Mesenchymal stem cell (in vitro differentiated cells and primary cell): ENCODE measurements at regions not wholly inside any gene's neighbourhood (a gene's known extent, or its start where the extent isn't known, plus 50 kb on each side); places are given as distances from the start of the nearest gene placed in this dataset.

Source experiments
- DNase-seq: peaks from one replicate; pipeline ENCODE4 v3.0.0-alpha.2; 2013
- H2AFZ ChIP-seq: one replicate; pipeline ENCODE4 v1.6.1; 2013; ENCODE audit warnings: low read depth, mild to moderate bottlenecking, control low read depth, inconsistent platforms, low read length, moderate library complexity
- H2AK5ac ChIP-seq: 2 replicates; pipeline ENCODE4 v1.6.1; 2013; ENCODE audit warnings: low read length, moderate library complexity, mild to moderate bottlenecking, inconsistent platforms; ENCODE audit not compliant: severe bottlenecking
- H2BK120ac ChIP-seq: one replicate; pipeline ENCODE4 v1.6.1; 2013; ENCODE audit warnings: low read depth, mild to moderate bottlenecking, inconsistent platforms, low read length, moderate library complexity
- H2BK12ac ChIP-seq, 2 experiments: one replicate each; pipeline ENCODE4 v1.6.1; 2013; ENCODE audit warnings: inconsistent platforms in 2 of 2, low read length in 2 of 2, mild to moderate bottlenecking in 2 of 2, moderate library complexity in 2 of 2, control low read depth in 1 of 2
- H2BK15ac ChIP-seq: one replicate; pipeline ENCODE4 v1.6.1; 2013; ENCODE audit warnings: mild to moderate bottlenecking, low read depth, inconsistent platforms; ENCODE audit not compliant: poor library complexity, severe bottlenecking
- H2BK5ac ChIP-seq: 2 replicates; pipeline ENCODE4 v1.6.1; 2013; ENCODE audit warnings: low read depth, mild to moderate bottlenecking, low read length, control low read depth, inconsistent platforms; ENCODE audit not compliant: poor library complexity, severe bottlenecking
- H3K14ac ChIP-seq, 2 experiments: one replicate each; pipeline ENCODE4 v1.6.1; 2013; ENCODE audit warnings: inconsistent platforms in 2 of 2, low read length in 2 of 2, control low read depth in 1 of 2, mild to moderate bottlenecking in 1 of 2, moderate library complexity in 1 of 2
- H3K18ac ChIP-seq, 2 experiments: one replicate each; pipeline ENCODE4 v1.6.1; 2013; ENCODE audit warnings: inconsistent platforms in 2 of 2, low read length in 2 of 2, control low read depth in 1 of 2, low read depth in 1 of 2, mild to moderate bottlenecking in 1 of 2
- H3K23ac ChIP-seq, 2 experiments: one replicate each; pipeline ENCODE4 v1.6.1; 2013; ENCODE audit warnings: inconsistent platforms in 2 of 2, low read length in 2 of 2, mild to moderate bottlenecking in 2 of 2, moderate library complexity in 2 of 2, control low read depth in 1 of 2
- H3K27ac ChIP-seq: 2 replicates; pipeline ENCODE4 v1.5.1; 2013; ENCODE audit warnings: mild to moderate bottlenecking, moderate library complexity, low read length, control low read depth, inconsistent platforms; ENCODE audit not compliant: poor library complexity, severe bottlenecking
- H3K27me3 ChIP-seq, 2 experiments: 2 replicates each; pipeline versions ENCODE4 v1.6.1 to v1.7.0; 2013; ENCODE audit warnings: low read length in 2 of 2, mild to moderate bottlenecking in 2 of 2, moderate library complexity in 2 of 2, control low read depth in 1 of 2, inconsistent platforms in 1 of 2; ENCODE audit not compliant: control insufficient read depth in 1 of 2, insufficient read depth in 1 of 2
- H3K36me3 ChIP-seq, 2 experiments: 2 replicates each; pipeline versions ENCODE4 v1.6.1 to v1.7.0; 2013; ENCODE audit warnings: low read length in 2 of 2, control low read depth in 1 of 2, inconsistent platforms in 1 of 2, low read depth in 1 of 2, mild to moderate bottlenecking in 1 of 2; ENCODE audit not compliant: insufficient read depth in 2 of 2, control insufficient read depth in 1 of 2
- H3K4ac ChIP-seq, 2 experiments: one replicate each; pipeline ENCODE4 v1.6.1; 2013; ENCODE audit warnings: inconsistent platforms in 2 of 2, low read length in 2 of 2, mild to moderate bottlenecking in 2 of 2, moderate library complexity in 2 of 2, control low read depth in 1 of 2, low read depth in 1 of 2
- H3K4me1 ChIP-seq: 2 replicates; pipeline ENCODE4 v1.6.1; 2013; ENCODE audit warnings: low read depth, low read length, control low read depth; ENCODE audit not compliant: control insufficient read depth, insufficient read depth
- H3K4me2 ChIP-seq: 2 replicates; pipeline ENCODE4 v1.6.1; 2013; ENCODE audit warnings: low read length, mild to moderate bottlenecking, inconsistent platforms; ENCODE audit not compliant: poor library complexity, severe bottlenecking
- H3K4me3 ChIP-seq, 2 experiments: 2 replicates each; pipeline versions ENCODE4 v1.5.1 to v1.7.0; 2013; ENCODE audit warnings: low read length in 2 of 2, mild to moderate bottlenecking in 2 of 2, control low read depth in 1 of 2, low read depth in 1 of 2; ENCODE audit not compliant: insufficient read depth in 1 of 2
- H3K79me1 ChIP-seq: replicated peaks from 2 replicates; pipeline ENCODE4 v1.6.1; 2013; ENCODE audit warnings: mild to moderate bottlenecking, control low read depth, low read length, inconsistent platforms; ENCODE audit not compliant: poor library complexity, severe bottlenecking
- H3K9ac ChIP-seq: 2 replicates; pipeline ENCODE4 v1.7.0; 2013; ENCODE audit warnings: mild to moderate bottlenecking, low read length, moderate library complexity
- H3K9me3 ChIP-seq: 2 replicates; pipeline ENCODE4 v1.7.0; 2013; ENCODE audit warnings: mild to moderate bottlenecking, low read length; ENCODE audit not compliant: control insufficient read depth
- H4K8ac ChIP-seq: one replicate; pipeline ENCODE4 v1.6.1; 2013; ENCODE audit warnings: inconsistent platforms, mild to moderate bottlenecking, low read length, moderate library complexity
- H4K91ac ChIP-seq: one replicate; pipeline ENCODE4 v1.6.1; 2013; ENCODE audit warnings: mild to moderate bottlenecking, low read length, inconsistent platforms
- WGBS: methylation state at CpG from one replicate; pipeline ENCODE4 v1.1.7; 2013; ENCODE audit warnings: mixed read lengths; 5-methylcytosine and 5-hydroxymethylcytosine counted together

DNA sequence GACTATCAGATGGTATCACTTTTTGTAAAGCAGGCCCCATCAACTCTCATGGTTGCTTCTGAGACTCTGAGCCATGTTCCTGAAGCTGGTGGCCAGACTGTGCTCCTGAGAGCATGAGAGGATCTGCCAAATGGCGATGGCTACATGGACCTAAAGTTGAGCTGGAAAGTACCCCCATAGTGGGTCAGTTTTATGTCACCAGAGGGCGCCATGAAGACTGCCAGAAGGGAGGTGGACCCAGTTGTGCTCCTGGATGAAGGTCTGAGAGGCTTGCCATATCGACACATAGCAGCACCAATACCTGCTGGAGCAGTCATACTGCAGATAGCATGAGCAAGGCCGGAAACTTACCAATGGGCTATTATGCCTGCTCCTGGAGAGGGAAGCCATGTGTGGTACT, 105.7 kb downstream of the SLITRK2 start:
- 72% methylated on average over 4 of the region's 4 CpGs for WGBS
- H3K36me3 ChIP-seq: no peaks in the 10 kb centered on the region
- H3K79me1 ChIP-seq: no peaks in the 10 kb centered on the region
- no peak for DNase-seq
- H2BK5ac ChIP-seq: no peak overlapping the region
- H3K4me3 ChIP-seq: no peak overlapping the region
- H4K91ac ChIP-seq: no peak overlapping the region
- no peak overlapping the region for H3K23ac ChIP-seq
- no peak overlapping the region for H3K9ac ChIP-seq
- H3K9me3 ChIP-seq: peaks cover 6% of the 10 kb centered on the region
- H2AK5ac ChIP-seq: no peak overlapping the region
- H3K14ac ChIP-seq: no peak overlapping the region
- no peak overlapping the region for H4K8ac ChIP-seq
- no peaks in the 10 kb centered on the region for H3K27me3 ChIP-seq
- H3K27ac ChIP-seq: no peak overlapping the region
- no peak overlapping the region for H2BK120ac ChIP-seq
- H3K4me1 ChIP-seq: no peaks in the 10 kb centered on the region
- no peak overlapping the region for H3K4ac ChIP-seq
- H3K4me2 ChIP-seq: no peak overlapping the region
- no peak overlapping the region for H2BK15ac ChIP-seq
- H2AFZ ChIP-seq: no peak overlapping the region
- H2BK12ac ChIP-seq: no peak overlapping the region
- H3K18ac ChIP-seq: no peak overlapping the region

DNA sequence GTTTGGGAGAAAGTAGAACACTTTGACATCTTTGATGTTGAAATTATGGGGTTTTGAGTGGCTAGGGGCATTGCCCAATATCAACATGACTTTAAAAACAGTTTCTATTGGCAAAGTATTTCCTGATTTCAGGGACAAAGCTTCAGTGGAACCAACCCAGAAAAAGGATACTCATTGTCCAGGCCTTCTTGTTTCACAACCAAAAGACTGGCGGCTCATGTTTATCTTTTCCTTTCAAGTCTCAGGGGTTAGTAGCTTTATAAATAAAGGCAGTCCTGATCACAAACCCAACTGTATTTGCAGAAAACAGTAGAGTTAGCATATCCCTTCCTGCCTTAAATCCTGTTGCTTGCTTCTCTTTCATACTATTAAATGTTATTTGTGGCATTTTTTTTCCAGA, 119.1 kb downstream of the SLITRK2 start:
- Histone ChIP-seq H3K9ac (no peak overlapping the region), H3K4me3 (no peak overlapping the region), H3K36me3 (no peaks in the 10 kb centered on the region), H3K23ac (no peak overlapping the region), H3K18ac (no peak overlapping the region), H2BK12ac (no peak overlapping the region), H4K91ac (no peak overlapping the region), H4K8ac (no peak overlapping the region), H3K4me1 (no peaks in the 10 kb centered on the region), H3K27me3 (no peaks in the 10 kb centered on the region), H3K79me1 (no peaks in the 10 kb centered on the region), H2BK15ac (no peak overlapping the region), H3K4ac (no peak overlapping the region), H3K4me2 (no peak overlapping the region), H3K14ac (no peak overlapping the region), H3K27ac (no peak overlapping the region), H3K9me3 (peaks cover 8% of the 10 kb centered on the region), H2AK5ac (no peak overlapping the region), H2BK5ac (no peak overlapping the region), H2AFZ (no peak overlapping the region), H2BK120ac (no peak overlapping the region)
- DNase-seq: no peak
- WGBS: no CpG with 5 or more reads among the region's 1 CpG

DNA sequence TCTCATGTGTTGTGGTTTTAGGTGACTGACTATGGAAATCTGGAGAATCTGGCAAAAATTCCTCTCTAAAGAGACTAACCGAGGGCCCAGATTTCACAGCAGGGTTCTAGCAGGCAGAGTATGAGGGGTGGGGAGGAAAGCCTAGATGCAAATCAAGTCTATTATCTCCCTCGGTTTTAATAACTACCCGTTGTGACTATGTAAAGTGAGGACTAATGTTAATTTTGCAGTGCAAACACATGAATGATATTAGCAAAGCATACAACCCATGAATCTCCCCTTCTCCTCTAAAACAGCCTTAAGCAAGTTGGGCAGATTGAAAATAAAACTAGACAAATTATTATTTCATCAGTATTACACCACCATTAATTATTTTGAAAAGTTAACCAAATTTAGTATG, 131.4 kb downstream of the SLITRK2 start:
- H3K9me3 ChIP-seq: peaks cover 17% of the 10 kb centered on the region
- H3K23ac ChIP-seq: no peak overlapping the region
- no peak overlapping the region for H3K14ac ChIP-seq
- H2BK5ac ChIP-seq: no peak overlapping the region
- DNase-seq: no peak
- no peak overlapping the region for H2AK5ac ChIP-seq
- H3K36me3 ChIP-seq: no peaks in the 10 kb centered on the region
- H3K9ac ChIP-seq: no peak overlapping the region
- no peak overlapping the region for H2BK15ac ChIP-seq
- no peaks in the 10 kb centered on the region for H3K79me1 ChIP-seq
- no peak overlapping the region for H3K27ac ChIP-seq
- H3K4me2 ChIP-seq: no peak overlapping the region
- H2AFZ ChIP-seq: no peak overlapping the region
- no peaks in the 10 kb centered on the region for H3K4me1 ChIP-seq
- H3K27me3 ChIP-seq: no peaks in the 10 kb centered on the region
- no peak overlapping the region for H2BK12ac ChIP-seq
- WGBS: 63% methylated on average over 1 of the region's 3 CpGs
- no peak overlapping the region for H4K8ac ChIP-seq
- H3K18ac ChIP-seq: no peak overlapping the region
- H4K91ac ChIP-seq: no peak overlapping the region
- H3K4ac ChIP-seq: no peak overlapping the region
- no peak overlapping the region for H3K4me3 ChIP-seq
- H2BK120ac ChIP-seq: no peak overlapping the region

DNA sequence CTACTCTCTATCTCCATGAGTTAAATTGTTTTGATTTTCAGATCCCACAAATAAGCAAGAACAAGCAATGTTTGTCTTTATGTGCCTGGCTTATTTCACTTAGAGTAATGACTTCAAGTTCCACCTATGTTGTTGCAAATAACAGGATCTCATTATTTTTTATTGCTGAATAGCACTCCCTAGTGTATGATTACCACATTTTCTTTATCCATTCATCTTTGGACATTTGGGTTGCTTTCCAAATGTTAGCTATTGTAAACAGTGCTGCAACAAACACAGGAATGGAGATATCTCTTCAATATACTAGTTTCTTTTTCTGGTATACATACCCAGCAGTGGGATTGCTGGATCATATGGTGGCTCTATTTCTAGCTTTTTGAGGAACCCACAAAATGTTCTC, 136.0 kb downstream of the SLITRK2 start:
- Histone ChIP-seq H2BK12ac (no peak overlapping the region), H3K9me3 (peaks cover 14% of the 10 kb centered on the region), H3K9ac (no peak overlapping the region), H3K4me1 (no peaks in the 10 kb centered on the region), H3K4me2 (no peak overlapping the region), H3K36me3 (no peaks in the 10 kb centered on the region), H2BK5ac (no peak overlapping the region), H2AFZ (no peak overlapping the region), H3K27ac (no peak overlapping the region), H2AK5ac (no peak overlapping the region), H3K23ac (no peak overlapping the region), H3K79me1 (no peaks in the 10 kb centered on the region), H3K27me3 (no peaks in the 10 kb centered on the region), H3K18ac (no peak overlapping the region), H3K4me3 (no peak overlapping the region), H4K91ac (no peak overlapping the region), H4K8ac (no peak overlapping the region), H2BK15ac (no peak overlapping the region), H3K14ac (no peak overlapping the region), H2BK120ac (no peak overlapping the region), H3K4ac (no peak overlapping the region)
- DNase-seq: no peak
